Osteoblast (primary cell): ENCODE measurements at regions not wholly inside any gene's neighbourhood (a gene's known extent, or its start where the extent isn't known, plus 50 kb on each side); places are given as distances from the start of the nearest gene placed in this dataset.

Experiments used
- DNase-seq: peaks from one replicate; pipeline ENCODE4 v3.0.0; 2011; ENCODE audit warnings: low spot score, mixed read lengths; ENCODE audit not compliant: insufficient read length; ENCODE audit errors: missing footprints
- H2AFZ ChIP-seq: 2 replicates; pipeline ENCODE4 v1.6.0; 2011; ENCODE audit warnings: mild to moderate bottlenecking, low read length
- H3K27ac ChIP-seq: 2 replicates; pipeline ENCODE4 v1.5.1; 2011; ENCODE audit warnings: mild to moderate bottlenecking, low read depth, low read length, moderate library complexity
- H3K27me3 ChIP-seq: 2 replicates; pipeline ENCODE4 v1.6.0; 2012; ENCODE audit warnings: mild to moderate bottlenecking, control low read depth, inconsistent platforms, low read length, moderate library complexity; ENCODE audit not compliant: insufficient read depth
- H3K36me3 ChIP-seq: 2 replicates; pipeline ENCODE4 v1.5.1; 2011; ENCODE audit warnings: mild to moderate bottlenecking, low read length, control low read depth, moderate library complexity; ENCODE audit not compliant: insufficient read depth
- H3K4me1 ChIP-seq: 2 replicates; pipeline ENCODE4 v1.5.1; 2011; ENCODE audit warnings: mild to moderate bottlenecking, low read length, control low read depth, moderate library complexity; ENCODE audit not compliant: insufficient read depth
- H3K4me2 ChIP-seq: 2 replicates; pipeline ENCODE4 v1.6.0; 2011; ENCODE audit warnings: mild to moderate bottlenecking, low read length; ENCODE audit not compliant: insufficient read depth
- H3K4me3 ChIP-seq: fragments of 200-600 bp; sonication (generic); 3 replicates; pipeline ENCODE4 v1.5.1; 2012; ENCODE audit warnings: mild to moderate bottlenecking, low read length, inconsistent platforms; ENCODE audit not compliant: insufficient read depth
- H3K79me2 ChIP-seq: 2 replicates; pipeline ENCODE4 v1.6.0; 2012; ENCODE audit warnings: mild to moderate bottlenecking, low read length, control low read depth, inconsistent platforms; ENCODE audit not compliant: insufficient read depth
- H3K9me3 ChIP-seq: 2 replicates; pipeline ENCODE4 v1.5.1; 2011; ENCODE audit warnings: low read depth, low read length, control low read depth
- H4K20me1 ChIP-seq: 2 replicates; pipeline ENCODE4 v1.6.0; 2012; ENCODE audit warnings: mild to moderate bottlenecking, low read length, control low read depth; ENCODE audit not compliant: insufficient read depth
- CTCF ChIP-seq: IDR thresholded peaks from 2 replicates; pipeline ENCODE4 v1.5.1; 2011; ENCODE audit warnings: mild to moderate bottlenecking, low read depth, low read length, moderate library complexity; ENCODE audit errors: extremely low read depth

GRCh38 chr21:15291621-15292266 lies 226.9 kb upstream of the NRIP1 start:
- Histone ChIP-seq H3K27me3 (no peaks in the 10 kb centered on the region), H3K79me2 (no peaks in the 10 kb centered on the region), H3K4me2 (no peak overlapping the region), H4K20me1 (no peaks in the 10 kb centered on the region), H3K36me3 (no peaks in the 10 kb centered on the region), H3K27ac (no peak overlapping the region), H2AFZ (no peak overlapping the region), H3K9me3 (no peaks in the 10 kb centered on the region), H3K4me1 (peaks cover 8% of the 10 kb centered on the region), H3K4me3 (no peak overlapping the region)
- TF ChIP-seq CTCF, result no peak
- DNase-seq, result no peak

GRCh38 chr21:15293240-15293639 lies 228.4 kb upstream of the NRIP1 start:
- Histone ChIP-seq H3K4me3 (no peak overlapping the region), H3K79me2 (no peaks in the 10 kb centered on the region), H3K36me3 (no peaks in the 10 kb centered on the region), H4K20me1 (no peaks in the 10 kb centered on the region), H3K9me3 (no peaks in the 10 kb centered on the region), H2AFZ (peak overlapping the region; percentile 41), H3K27me3 (no peaks in the 10 kb centered on the region), H3K4me1 (peaks cover 8% of the 10 kb centered on the region), H3K27ac (peak overlapping the region; percentile 17), H3K4me2 (peak overlapping the region; percentile 17)
- TF ChIP-seq CTCF, result no peak
- DNase-seq, result peak; percentile 83

- Histone ChIP-seq H3K4me2 (no peak overlapping the region), H3K9me3 (peaks cover under 1% of the 10 kb centered on the region), H3K27ac (no peak overlapping the region), H3K4me1 (peaks cover 8% of the 10 kb centered on the region), H4K20me1 (no peaks in the 10 kb centered on the region), H3K79me2 (no peaks in the 10 kb centered on the region), H3K27me3 (no peaks in the 10 kb centered on the region), H2AFZ (no peak overlapping the region), H3K36me3 (no peaks in the 10 kb centered on the region), H3K4me3 (no peak overlapping the region)
- TF ChIP-seq CTCF, result no peak
- no peak for DNase-seq
Observed at GRCh38 chr21:15295875-15296274, 231.1 kb upstream of the NRIP1 start.

- no peak overlapping the region for H3K4me3 ChIP-seq
Observed at GRCh38 chr21:15297824-15298223, 233.0 kb upstream of the NRIP1 start.

More at GRCh38 chr21:15297824-15298223, 233.0 kb upstream of the NRIP1 start:
- no peak for TF ChIP-seq CTCF
- H4K20me1 ChIP-seq, result no peaks in the 10 kb centered on the region
- H3K79me2 ChIP-seq, result no peaks in the 10 kb centered on the region
- H3K27me3 ChIP-seq, result no peaks in the 10 kb centered on the region
- no peak overlapping the region for H2AFZ ChIP-seq
- DNase-seq, result no peak
- H3K27ac ChIP-seq, result no peak overlapping the region
- peaks cover 2% of the 10 kb centered on the region for H3K9me3 ChIP-seq
- peaks cover 8% of the 10 kb centered on the region for H3K4me1 ChIP-seq
- H3K36me3 ChIP-seq, result no peaks in the 10 kb centered on the region
- H3K4me2 ChIP-seq, result no peak overlapping the region
